ENCODE measurements at regions not wholly inside any gene's neighbourhood (a gene's known extent, or its start where the extent isn't known, plus 50 kb on each side); places are given as distances from the start of the nearest gene placed in this dataset.

- TF ChIP-seq POLR2AphosphoS5 (IDR thresholded peaks at IDR 0.05; ENCODE audit: borderline replicate concordance, low read depth, low read length): no peak
- TF ChIP-seq EZH2 (IDR thresholded peaks at IDR 0.05): no peak
- TF ChIP-seq FOXP2 (optimal IDR thresholded peaks at IDR 0.05; ENCODE audit: control extremely low read depth, extremely low read length, insufficient read depth): no peak
Measured at GRCh38 chr12:84272324-84272723, 640.3 kb downstream of the SLC6A15 start.
